ENCODE measurements at regions not wholly inside any gene's neighbourhood (a gene's known extent, or its start where the extent isn't known, plus 50 kb on each side); places are given as distances from the start of the nearest gene placed in this dataset.

DNA sequence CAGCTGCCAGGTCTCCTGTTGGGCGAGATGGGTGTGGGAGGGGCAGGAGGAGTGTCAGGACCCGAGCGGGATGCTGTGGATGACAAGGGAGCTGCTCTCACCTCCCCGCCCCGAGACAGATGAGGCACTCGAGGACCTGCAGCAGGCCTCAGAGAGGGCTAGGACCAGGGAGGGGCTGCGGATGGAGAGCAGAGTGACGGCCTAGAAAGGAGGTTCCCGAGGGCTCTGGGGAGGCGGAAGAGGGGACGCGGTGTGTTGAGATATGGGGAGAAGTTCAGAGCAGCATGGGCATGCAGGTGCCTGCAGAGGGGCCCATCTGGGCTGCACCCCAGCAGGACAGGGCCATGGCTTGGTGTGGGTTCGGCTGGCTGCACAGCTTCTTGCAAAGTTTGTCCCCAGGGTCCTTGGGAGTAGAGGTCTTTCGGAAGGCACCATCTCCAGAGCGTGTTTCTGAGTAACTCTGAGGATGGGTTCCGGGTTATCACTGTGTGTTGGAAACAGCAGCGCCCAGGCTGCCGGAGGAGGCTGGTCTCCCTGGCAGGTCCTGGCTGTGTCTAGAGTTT lies 104.6 kb downstream of the PAX1 start:
- TF ChIP-seq, protein P1, sequence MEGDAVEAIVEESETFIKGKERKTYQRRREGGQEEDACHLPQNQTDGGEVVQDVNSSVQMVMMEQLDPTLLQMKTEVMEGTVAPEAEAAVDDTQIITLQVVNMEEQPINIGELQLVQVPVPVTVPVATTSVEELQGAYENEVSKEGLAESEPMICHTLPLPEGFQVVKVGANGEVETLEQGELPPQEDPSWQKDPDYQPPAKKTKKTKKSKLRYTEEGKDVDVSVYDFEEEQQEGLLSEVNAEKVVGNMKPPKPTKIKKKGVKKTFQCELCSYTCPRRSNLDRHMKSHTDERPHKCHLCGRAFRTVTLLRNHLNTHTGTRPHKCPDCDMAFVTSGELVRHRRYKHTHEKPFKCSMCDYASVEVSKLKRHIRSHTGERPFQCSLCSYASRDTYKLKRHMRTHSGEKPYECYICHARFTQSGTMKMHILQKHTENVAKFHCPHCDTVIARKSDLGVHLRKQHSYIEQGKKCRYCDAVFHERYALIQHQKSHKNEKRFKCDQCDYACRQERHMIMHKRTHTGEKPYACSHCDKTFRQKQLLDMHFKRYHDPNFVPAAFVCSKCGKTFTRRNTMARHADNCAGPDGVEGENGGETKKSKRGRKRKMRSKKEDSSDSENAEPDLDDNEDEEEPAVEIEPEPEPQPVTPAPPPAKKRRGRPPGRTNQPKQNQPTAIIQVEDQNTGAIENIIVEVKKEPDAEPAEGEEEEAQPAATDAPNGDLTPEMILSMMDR (IDR thresholded peaks at IDR 0.05; ENCODE audit: control insufficient read depth, extremely low read depth, insufficient read depth), result no peak
- H3K4me3 ChIP-seq (ENCODE audit: low read depth, low read length), result no peak overlapping the region
- DNase-seq (ENCODE audit: low read depth), result no peak

- no peak overlapping the region for H3K4me3 ChIP-seq (ENCODE audit: low read depth, low read length)
- TF ChIP-seq, protein P1 (IDR thresholded peaks at IDR 0.05; ENCODE audit: control insufficient read depth, extremely low read depth, insufficient read depth), result peak; percentile 75
- no peak for DNase-seq (ENCODE audit: low read depth)
Measured at GRCh38 chr20:21808863-21809664, 103.6 kb downstream of the PAX1 start.

- no peak for DNase-seq (ENCODE audit: low read depth)
- TF ChIP-seq, protein P1 (IDR thresholded peaks at IDR 0.05; ENCODE audit: control insufficient read depth, extremely low read depth, insufficient read depth), result no peak
- no peak overlapping the region for H3K4me3 ChIP-seq (ENCODE audit: low read depth, low read length)
Measured at GRCh38 chr20:21808139-21808538, 102.7 kb downstream of the PAX1 start.

DNA sequence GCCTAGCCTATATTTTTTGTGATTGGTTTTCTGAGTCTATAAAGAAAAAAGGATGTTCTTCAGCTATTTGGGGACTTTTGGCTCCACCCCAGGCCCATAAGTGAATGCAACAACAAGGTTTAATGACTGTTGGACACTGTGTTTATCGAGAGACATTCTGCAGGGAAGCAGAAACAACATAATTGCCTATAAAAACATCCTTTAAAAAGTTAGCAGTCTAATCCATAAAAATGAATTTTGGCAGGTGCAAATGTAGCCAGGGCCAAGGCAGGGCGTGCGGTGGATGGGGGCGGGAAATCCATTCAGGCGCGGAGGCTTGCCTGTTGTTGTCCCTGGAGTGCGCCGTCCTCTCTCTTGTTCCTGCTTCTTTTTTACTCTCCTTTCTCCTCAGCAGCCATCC lies 99.3 kb downstream of the PAX1 start:
- TF ChIP-seq, protein P1 (IDR thresholded peaks at IDR 0.05; ENCODE audit: control insufficient read depth, extremely low read depth, insufficient read depth), result no peak
- no peak overlapping the region for H3K4me3 ChIP-seq (ENCODE audit: low read depth, low read length)
- peak; percentile 65 for DNase-seq (ENCODE audit: low read depth)

- no peak for DNase-seq (ENCODE audit: low read depth)
- TF ChIP-seq, protein P1 (IDR thresholded peaks at IDR 0.05; ENCODE audit: control insufficient read depth, extremely low read depth, insufficient read depth), result no peak
- H3K4me3 ChIP-seq (ENCODE audit: low read depth, low read length), result no peak overlapping the region
Measured at GRCh38 chr20:21801193-21801592, 95.7 kb downstream of the PAX1 start.

- no peak for DNase-seq (ENCODE audit: low read depth)
- TF ChIP-seq, protein P1 (IDR thresholded peaks at IDR 0.05; ENCODE audit: control insufficient read depth, extremely low read depth, insufficient read depth), result no peak
- no peak overlapping the region for H3K4me3 ChIP-seq (ENCODE audit: low read depth, low read length)
Measured at GRCh38 chr20:21798384-21798783, 92.9 kb downstream of the PAX1 start.
